ENCODE measurements at regions not wholly inside any gene's neighbourhood (a gene's known extent, or its start where the extent isn't known, plus 50 kb on each side); places are given as distances from the start of the nearest gene placed in this dataset.

DNA sequence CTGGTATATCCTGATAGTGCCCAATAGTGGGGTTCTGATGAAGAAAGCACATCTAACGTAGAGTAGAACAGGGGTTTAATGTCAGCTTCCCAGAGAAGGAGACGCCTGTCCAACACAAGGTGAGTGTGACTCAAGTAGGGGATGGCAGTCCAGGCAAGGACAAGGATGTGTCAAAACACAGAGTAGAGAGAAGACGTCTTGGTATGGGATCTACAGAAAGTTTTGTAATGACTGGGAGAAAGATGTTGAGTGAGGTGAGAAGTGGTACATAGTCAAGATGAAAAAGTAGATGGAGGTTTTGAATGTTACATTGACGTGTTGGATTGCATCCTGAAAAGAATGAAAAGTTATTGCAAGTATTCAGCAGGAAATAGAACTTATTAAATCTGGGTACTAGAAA lies 124.4 kb downstream of the TMA16 start:
- CTCF ChIA-PET: no interaction called here
- no peaks in the 10 kb centered on the region for H3K36me3 ChIP-seq (ENCODE audit: control insufficient read depth, insufficient read depth, low read length)
- DNase-seq (ENCODE audit: low read depth): no peak
- no peak overlapping the region for H3K4me3 ChIP-seq (ENCODE audit: low read depth, low read length)
- POLR2A ChIA-PET: no interaction called here
- TF ChIP-seq, protein P1, sequence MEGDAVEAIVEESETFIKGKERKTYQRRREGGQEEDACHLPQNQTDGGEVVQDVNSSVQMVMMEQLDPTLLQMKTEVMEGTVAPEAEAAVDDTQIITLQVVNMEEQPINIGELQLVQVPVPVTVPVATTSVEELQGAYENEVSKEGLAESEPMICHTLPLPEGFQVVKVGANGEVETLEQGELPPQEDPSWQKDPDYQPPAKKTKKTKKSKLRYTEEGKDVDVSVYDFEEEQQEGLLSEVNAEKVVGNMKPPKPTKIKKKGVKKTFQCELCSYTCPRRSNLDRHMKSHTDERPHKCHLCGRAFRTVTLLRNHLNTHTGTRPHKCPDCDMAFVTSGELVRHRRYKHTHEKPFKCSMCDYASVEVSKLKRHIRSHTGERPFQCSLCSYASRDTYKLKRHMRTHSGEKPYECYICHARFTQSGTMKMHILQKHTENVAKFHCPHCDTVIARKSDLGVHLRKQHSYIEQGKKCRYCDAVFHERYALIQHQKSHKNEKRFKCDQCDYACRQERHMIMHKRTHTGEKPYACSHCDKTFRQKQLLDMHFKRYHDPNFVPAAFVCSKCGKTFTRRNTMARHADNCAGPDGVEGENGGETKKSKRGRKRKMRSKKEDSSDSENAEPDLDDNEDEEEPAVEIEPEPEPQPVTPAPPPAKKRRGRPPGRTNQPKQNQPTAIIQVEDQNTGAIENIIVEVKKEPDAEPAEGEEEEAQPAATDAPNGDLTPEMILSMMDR (IDR thresholded peaks at IDR 0.05; ENCODE audit: insufficient read depth, low read depth, low read length): no peak
- no peaks in the 10 kb centered on the region for H3K27me3 ChIP-seq (ENCODE audit: control insufficient read depth, insufficient read depth, low read length)

DNA sequence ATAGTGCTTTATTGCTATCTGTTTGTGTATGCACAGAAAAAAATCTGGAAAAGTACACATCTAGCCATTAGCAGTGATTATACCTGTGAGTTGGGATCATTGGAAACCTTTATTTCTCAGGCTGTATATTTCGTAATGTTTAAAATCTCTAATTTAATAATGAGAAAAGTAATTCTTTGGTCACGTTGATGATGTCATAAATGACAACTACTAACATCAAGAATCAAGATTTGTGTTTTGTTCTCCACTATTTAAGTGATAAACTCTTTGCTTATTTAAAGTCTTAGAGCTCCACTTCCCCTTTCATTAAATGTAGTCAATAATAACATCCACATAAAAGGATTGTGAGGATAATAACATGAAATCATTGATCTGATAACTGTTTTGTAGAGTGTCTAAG lies 126.2 kb downstream of the TMA16 start:
- Histone ChIP-seq H3K36me3 (ENCODE audit: control insufficient read depth, insufficient read depth, low read length) (no peaks in the 10 kb centered on the region), H3K4me3 (ENCODE audit: low read depth, low read length) (no peak overlapping the region), H3K27me3 (ENCODE audit: control insufficient read depth, insufficient read depth, low read length) (no peaks in the 10 kb centered on the region)
- ChIA-PET POLR2A (no interaction called here), CTCF (no interaction called here)
- DNase-seq (ENCODE audit: low read depth): no peak
- TF ChIP-seq, protein P1 (IDR thresholded peaks at IDR 0.05; ENCODE audit: insufficient read depth, low read depth, low read length): no peak

DNA sequence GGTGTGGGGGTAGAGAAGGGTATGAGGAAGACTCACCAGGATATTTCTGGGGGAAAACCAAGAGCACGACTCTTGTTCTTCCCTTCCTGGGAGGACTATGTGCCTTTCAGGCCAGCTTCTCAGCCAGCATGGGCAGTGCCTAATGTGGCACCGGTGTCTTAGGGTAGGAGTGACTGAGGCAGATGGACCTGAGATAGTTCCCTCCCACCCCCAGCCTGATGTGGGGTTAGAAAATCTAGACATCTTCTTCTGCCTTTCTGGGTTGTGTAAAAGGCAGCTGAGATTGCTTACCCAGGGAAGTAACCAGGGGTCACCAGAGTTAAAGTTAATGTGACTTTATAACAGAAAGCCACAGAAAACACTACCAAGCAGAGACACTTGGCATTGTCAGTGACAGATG lies 127.3 kb downstream of the TMA16 start:
- no peaks in the 10 kb centered on the region for H3K36me3 ChIP-seq (ENCODE audit: control insufficient read depth, insufficient read depth, low read length)
- DNase-seq (ENCODE audit: low read depth): no peak
- TF ChIP-seq, protein P1 (IDR thresholded peaks at IDR 0.05; ENCODE audit: insufficient read depth, low read depth, low read length): no peak
- no peaks in the 10 kb centered on the region for H3K27me3 ChIP-seq (ENCODE audit: control insufficient read depth, insufficient read depth, low read length)
- CTCF ChIA-PET: no interaction called here
- no peak overlapping the region for H3K4me3 ChIP-seq (ENCODE audit: low read depth, low read length)
- POLR2A ChIA-PET: no interaction called here

DNA sequence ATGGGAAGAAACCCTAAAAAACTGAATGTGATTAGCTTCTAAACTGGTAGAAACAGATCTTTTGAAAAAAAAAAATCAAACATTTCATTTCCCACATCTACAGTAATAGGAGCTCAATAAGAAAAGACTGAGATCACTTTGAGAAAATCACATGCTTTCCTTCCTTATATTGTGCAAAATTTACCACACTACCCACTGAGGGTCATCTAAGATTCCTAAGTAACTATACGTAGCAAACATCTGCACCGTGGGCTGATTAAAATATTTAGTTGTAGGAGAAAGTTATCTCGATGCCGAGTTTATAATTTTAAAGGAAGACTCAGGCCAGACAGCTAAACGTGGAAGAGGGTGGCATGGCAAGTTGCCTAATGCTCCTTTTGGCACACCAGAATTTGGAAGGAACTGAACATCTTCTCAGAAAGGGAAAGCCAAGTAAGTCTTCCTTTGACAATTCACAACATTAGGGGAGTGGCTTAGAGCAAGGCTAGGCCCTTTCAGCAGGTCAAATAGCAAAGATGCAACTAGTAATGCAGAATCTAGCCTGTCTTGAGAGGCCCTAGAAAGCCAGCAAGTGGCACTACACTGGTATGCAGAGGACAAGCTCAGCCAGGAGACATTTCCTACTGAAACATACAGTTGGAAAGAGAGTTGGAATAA lies 128.0 kb downstream of the TMA16 start:
- Histone ChIP-seq H3K27me3 (ENCODE audit: control insufficient read depth, insufficient read depth, low read length) (no peaks in the 10 kb centered on the region), H3K36me3 (ENCODE audit: control insufficient read depth, insufficient read depth, low read length) (no peaks in the 10 kb centered on the region), H3K4me3 (ENCODE audit: low read depth, low read length) (no peak overlapping the region)
- no peak for DNase-seq (ENCODE audit: low read depth)
- TF ChIP-seq, protein P1 (IDR thresholded peaks at IDR 0.05; ENCODE audit: insufficient read depth, low read depth, low read length): no peak
- ChIA-PET CTCF (interaction anchor here (1.1 kb wide), 1 partner anchor 71 kb away, joined by 4 read pairs; no protein-coding TSS in a partner anchor), POLR2A (no interaction called here)

DNA sequence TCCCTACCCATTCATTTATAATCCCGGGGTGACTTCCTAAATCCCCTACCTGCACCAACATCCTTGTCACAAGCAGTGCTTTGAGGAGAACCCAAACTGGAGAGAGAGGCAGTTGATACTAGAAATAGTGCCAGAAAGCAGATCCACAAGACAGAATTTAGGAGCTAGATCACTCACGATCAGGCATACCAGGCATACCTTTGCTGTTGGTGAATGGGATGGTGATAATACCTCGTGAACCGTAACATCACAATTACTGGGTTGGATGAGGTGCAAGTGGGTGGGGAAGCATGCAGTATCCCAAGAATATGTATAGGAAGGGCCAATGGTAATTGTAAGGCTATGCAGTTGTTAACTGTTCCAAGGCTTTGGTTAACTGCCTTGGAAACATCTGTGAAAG lies 129.3 kb downstream of the TMA16 start:
- TF ChIP-seq, protein P1 (IDR thresholded peaks at IDR 0.05; ENCODE audit: insufficient read depth, low read depth, low read length): no peak
- ChIA-PET CTCF (no interaction called here), POLR2A (no interaction called here)
- H3K4me3 ChIP-seq (ENCODE audit: low read depth, low read length): no peak overlapping the region
- H3K27me3 ChIP-seq (ENCODE audit: control insufficient read depth, insufficient read depth, low read length): no peaks in the 10 kb centered on the region
- no peaks in the 10 kb centered on the region for H3K36me3 ChIP-seq (ENCODE audit: control insufficient read depth, insufficient read depth, low read length)
- DNase-seq (ENCODE audit: low read depth): no peak

Data from BJ (cell line).